Neural cell (in vitro differentiated cells): ENCODE measurements at regions not wholly inside any gene's neighbourhood (a gene's known extent, or its start where the extent isn't known, plus 50 kb on each side); places are given as distances from the start of the nearest gene placed in this dataset.

Experiments
- H2AFZ ChIP-seq: fragments of 200-600, 300-800 bp; sonication (generic), shearing (Covaris generic); 2 replicates; pipeline ENCODE4 v1.6.0; 2014; ENCODE audit warnings: low read depth, mild to moderate bottlenecking, antibody characterized with exemption, low read length, moderate library complexity
- H3F3A ChIP-seq: fragments of 200-600 bp; shearing (Covaris generic); 2 replicates; pipeline ENCODE4 v1.6.1; 2016; ENCODE audit warnings: mild to moderate bottlenecking, moderate library complexity, mixed read lengths, antibody characterized with exemption, low read length; ENCODE audit not compliant: insufficient read depth, poor library complexity, severe bottlenecking
- H3K27ac ChIP-seq: fragments of 200-600, 300-800 bp; sonication (generic), shearing (Covaris generic); 2 replicates; pipeline ENCODE4 v1.5.1; 2014; ENCODE audit warnings: mild to moderate bottlenecking, low read length, moderate library complexity
- H3K27me3 ChIP-seq: fragments of 300-800, 200-600 bp; sonication (generic), shearing (Covaris generic); 2 replicates; pipeline ENCODE4 v1.6.0; 2014; ENCODE audit warnings: mild to moderate bottlenecking, low read depth, low read length, moderate library complexity; ENCODE audit not compliant: insufficient read depth
- H3K36me3 ChIP-seq: fragments of 300-800, 200-600 bp; sonication (generic), shearing (Covaris generic); 2 replicates; pipeline ENCODE4 v1.5.1; 2014; ENCODE audit warnings: mild to moderate bottlenecking, antibody characterized with exemption, low read length, moderate library complexity; ENCODE audit not compliant: insufficient read depth
- H3K4me2 ChIP-seq: fragments of 300-800, 200-600 bp; sonication (generic), shearing (Covaris generic); 2 replicates; pipeline ENCODE4 v1.6.0; 2014; ENCODE audit warnings: mild to moderate bottlenecking, low read length
- H3K4me3 ChIP-seq: fragments of 300-800, 200-600 bp; sonication (generic), shearing (Covaris generic); 2 replicates; pipeline ENCODE4 v1.5.1; 2014; ENCODE audit warnings: mild to moderate bottlenecking, low read length, moderate library complexity
- H3K79me2 ChIP-seq: fragments of 200-600 bp; shearing (Covaris generic); replicated peaks from 2 replicates; pipeline ENCODE4 v1.6.0; 2014; ENCODE audit warnings: mild to moderate bottlenecking, low read length, moderate library complexity; ENCODE audit not compliant: insufficient read depth
- H3K9ac ChIP-seq: fragments of 300-800, 200-600 bp; sonication (generic), shearing (Covaris generic); 2 replicates; pipeline ENCODE4 v1.6.1; 2016; ENCODE audit warnings: mild to moderate bottlenecking, low read length, mixed read lengths
- H3K9me2 ChIP-seq: fragments of 200-600 bp; shearing (Covaris generic); 2 replicates; pipeline ENCODE4 v1.6.1; 2016; ENCODE audit warnings: mild to moderate bottlenecking, low read length, mixed read lengths; ENCODE audit not compliant: insufficient read depth
- H3K9me3 ChIP-seq: fragments of 200-600, 300-800 bp; sonication (generic), shearing (Covaris generic); 2 replicates; pipeline ENCODE4 v1.6.1; 2016; ENCODE audit warnings: mild to moderate bottlenecking, mixed run types, low read length, moderate library complexity, mixed read lengths
- H4K20me1 ChIP-seq: fragments of 200-600 bp; shearing (Covaris generic); 2 replicates; pipeline ENCODE4 v1.6.1; 2016; ENCODE audit warnings: mild to moderate bottlenecking, mixed run types; ENCODE audit not compliant: insufficient read depth
- EP300 ChIP-seq: fragments of 450-650 bp; conservative IDR thresholded peaks from 2 replicates; pipeline ENCODE4 v1.6.1; 2014; ENCODE audit warnings: antibody characterized with exemption, mild to moderate bottlenecking, moderate library complexity; ENCODE audit not compliant: poor library complexity, severe bottlenecking
- EZH2 ChIP-seq: fragments of 200-600, 300-800 bp; shearing (Covaris generic), sonication (generic); IDR thresholded peaks from 2 replicates; pipeline ENCODE4 v1.6.1; 2014; ENCODE audit warnings: antibody characterized with exemption, low read length, borderline replicate concordance, mild to moderate bottlenecking; ENCODE audit not compliant: insufficient read depth, poor library complexity, severe bottlenecking
- MXI1 ChIP-seq: fragments of 450-650 bp; conservative IDR thresholded peaks from 2 replicates; pipeline ENCODE4 v1.6.1; 2014; ENCODE audit warnings: antibody characterized with exemption, mild to moderate bottlenecking; ENCODE audit not compliant: poor library complexity, severe bottlenecking
- POLR2AphosphoS5 ChIP-seq: IDR thresholded peaks from 2 replicates; pipeline ENCODE4 v1.6.1; 2012
- RAD21 ChIP-seq: fragments of 450-650 bp; conservative IDR thresholded peaks from 2 replicates; pipeline ENCODE4 v1.6.1; 2014; ENCODE audit warnings: antibody characterized with exemption, mild to moderate bottlenecking, moderate library complexity
- SMC3 ChIP-seq: fragments of 450-650 bp; conservative IDR thresholded peaks from 2 replicates; pipeline ENCODE4 v1.6.1; 2014; ENCODE audit warnings: antibody characterized with exemption, mild to moderate bottlenecking, moderate library complexity; ENCODE audit not compliant: poor library complexity
- TAF1 ChIP-seq: IDR thresholded peaks from 2 replicates; pipeline ENCODE4 v1.6.1; 2012; ENCODE audit warnings: low read depth
- TF ChIP-seq, protein P1 (sequence below): fragments of 450-650 bp; IDR thresholded peaks from 2 replicates; pipeline ENCODE4 v1.5.1; 2014; ENCODE audit warnings: antibody characterized with exemption, mild to moderate bottlenecking, moderate library complexity; ENCODE audit not compliant: poor library complexity, severe bottlenecking
- TF ChIP-seq, protein P2 (sequence below): IDR thresholded peaks from 2 replicates; pipeline ENCODE4 v1.6.1; 2012; ENCODE audit warnings: borderline replicate concordance

DNA sequence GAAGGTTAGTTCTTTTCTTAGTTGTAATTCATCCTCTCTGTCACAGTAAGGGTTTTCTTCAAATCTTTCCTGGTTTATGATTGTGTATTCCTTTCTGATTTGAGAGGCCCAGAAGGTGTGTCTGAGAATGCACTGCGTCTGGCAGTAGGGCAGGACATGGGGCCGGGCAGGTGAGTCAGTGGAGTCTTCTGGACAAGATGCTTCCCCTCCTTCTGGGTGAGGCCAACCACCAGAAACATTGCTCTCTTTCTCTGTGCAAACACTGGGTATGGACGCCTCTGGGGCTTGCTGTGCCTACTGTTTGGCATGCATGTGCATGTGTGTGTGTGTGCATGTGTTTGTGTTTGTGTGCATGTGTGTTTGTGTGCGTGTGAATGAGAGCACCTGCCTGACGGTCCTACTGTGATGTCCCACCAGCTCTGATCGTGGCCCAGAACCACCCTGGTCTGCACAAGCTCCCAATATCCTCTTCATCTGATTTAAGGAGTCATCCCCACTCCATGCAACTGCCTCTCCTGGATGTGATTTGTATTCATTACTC is 93.2 kb upstream of the DLX2 start:
- no peak overlapping the region for H3K4me2 ChIP-seq
- H3K9me2 ChIP-seq = no peaks in the 10 kb centered on the region
- H3K79me2 ChIP-seq = no peaks in the 10 kb centered on the region
- no peaks in the 10 kb centered on the region for H3F3A ChIP-seq
- H3K4me3 ChIP-seq = no peak overlapping the region
- no peak overlapping the region for H3K9ac ChIP-seq
- no peak overlapping the region for H2AFZ ChIP-seq
- no peaks in the 10 kb centered on the region for H3K9me3 ChIP-seq
- no peaks in the 10 kb centered on the region for H3K36me3 ChIP-seq
- no peaks in the 10 kb centered on the region for H4K20me1 ChIP-seq
- H3K27ac ChIP-seq = no peak overlapping the region
- TF ChIP-seq, protein P1, sequence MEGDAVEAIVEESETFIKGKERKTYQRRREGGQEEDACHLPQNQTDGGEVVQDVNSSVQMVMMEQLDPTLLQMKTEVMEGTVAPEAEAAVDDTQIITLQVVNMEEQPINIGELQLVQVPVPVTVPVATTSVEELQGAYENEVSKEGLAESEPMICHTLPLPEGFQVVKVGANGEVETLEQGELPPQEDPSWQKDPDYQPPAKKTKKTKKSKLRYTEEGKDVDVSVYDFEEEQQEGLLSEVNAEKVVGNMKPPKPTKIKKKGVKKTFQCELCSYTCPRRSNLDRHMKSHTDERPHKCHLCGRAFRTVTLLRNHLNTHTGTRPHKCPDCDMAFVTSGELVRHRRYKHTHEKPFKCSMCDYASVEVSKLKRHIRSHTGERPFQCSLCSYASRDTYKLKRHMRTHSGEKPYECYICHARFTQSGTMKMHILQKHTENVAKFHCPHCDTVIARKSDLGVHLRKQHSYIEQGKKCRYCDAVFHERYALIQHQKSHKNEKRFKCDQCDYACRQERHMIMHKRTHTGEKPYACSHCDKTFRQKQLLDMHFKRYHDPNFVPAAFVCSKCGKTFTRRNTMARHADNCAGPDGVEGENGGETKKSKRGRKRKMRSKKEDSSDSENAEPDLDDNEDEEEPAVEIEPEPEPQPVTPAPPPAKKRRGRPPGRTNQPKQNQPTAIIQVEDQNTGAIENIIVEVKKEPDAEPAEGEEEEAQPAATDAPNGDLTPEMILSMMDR = no peak
- TF ChIP-seq, protein P2, sequence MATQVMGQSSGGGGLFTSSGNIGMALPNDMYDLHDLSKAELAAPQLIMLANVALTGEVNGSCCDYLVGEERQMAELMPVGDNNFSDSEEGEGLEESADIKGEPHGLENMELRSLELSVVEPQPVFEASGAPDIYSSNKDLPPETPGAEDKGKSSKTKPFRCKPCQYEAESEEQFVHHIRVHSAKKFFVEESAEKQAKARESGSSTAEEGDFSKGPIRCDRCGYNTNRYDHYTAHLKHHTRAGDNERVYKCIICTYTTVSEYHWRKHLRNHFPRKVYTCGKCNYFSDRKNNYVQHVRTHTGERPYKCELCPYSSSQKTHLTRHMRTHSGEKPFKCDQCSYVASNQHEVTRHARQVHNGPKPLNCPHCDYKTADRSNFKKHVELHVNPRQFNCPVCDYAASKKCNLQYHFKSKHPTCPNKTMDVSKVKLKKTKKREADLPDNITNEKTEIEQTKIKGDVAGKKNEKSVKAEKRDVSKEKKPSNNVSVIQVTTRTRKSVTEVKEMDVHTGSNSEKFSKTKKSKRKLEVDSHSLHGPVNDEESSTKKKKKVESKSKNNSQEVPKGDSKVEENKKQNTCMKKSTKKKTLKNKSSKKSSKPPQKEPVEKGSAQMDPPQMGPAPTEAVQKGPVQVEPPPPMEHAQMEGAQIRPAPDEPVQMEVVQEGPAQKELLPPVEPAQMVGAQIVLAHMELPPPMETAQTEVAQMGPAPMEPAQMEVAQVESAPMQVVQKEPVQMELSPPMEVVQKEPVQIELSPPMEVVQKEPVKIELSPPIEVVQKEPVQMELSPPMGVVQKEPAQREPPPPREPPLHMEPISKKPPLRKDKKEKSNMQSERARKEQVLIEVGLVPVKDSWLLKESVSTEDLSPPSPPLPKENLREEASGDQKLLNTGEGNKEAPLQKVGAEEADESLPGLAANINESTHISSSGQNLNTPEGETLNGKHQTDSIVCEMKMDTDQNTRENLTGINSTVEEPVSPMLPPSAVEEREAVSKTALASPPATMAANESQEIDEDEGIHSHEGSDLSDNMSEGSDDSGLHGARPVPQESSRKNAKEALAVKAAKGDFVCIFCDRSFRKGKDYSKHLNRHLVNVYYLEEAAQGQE = no peak
- TF ChIP-seq MXI1 = no peak
- TF ChIP-seq RAD21 = no peak
- TF ChIP-seq EP300 = no peak
- TF ChIP-seq EZH2 = no peak
- TF ChIP-seq TAF1 = no peak
- TF ChIP-seq POLR2AphosphoS5 = no peak
- TF ChIP-seq SMC3 = no peak
- no peaks in the 10 kb centered on the region for H3K27me3 ChIP-seq

DNA sequence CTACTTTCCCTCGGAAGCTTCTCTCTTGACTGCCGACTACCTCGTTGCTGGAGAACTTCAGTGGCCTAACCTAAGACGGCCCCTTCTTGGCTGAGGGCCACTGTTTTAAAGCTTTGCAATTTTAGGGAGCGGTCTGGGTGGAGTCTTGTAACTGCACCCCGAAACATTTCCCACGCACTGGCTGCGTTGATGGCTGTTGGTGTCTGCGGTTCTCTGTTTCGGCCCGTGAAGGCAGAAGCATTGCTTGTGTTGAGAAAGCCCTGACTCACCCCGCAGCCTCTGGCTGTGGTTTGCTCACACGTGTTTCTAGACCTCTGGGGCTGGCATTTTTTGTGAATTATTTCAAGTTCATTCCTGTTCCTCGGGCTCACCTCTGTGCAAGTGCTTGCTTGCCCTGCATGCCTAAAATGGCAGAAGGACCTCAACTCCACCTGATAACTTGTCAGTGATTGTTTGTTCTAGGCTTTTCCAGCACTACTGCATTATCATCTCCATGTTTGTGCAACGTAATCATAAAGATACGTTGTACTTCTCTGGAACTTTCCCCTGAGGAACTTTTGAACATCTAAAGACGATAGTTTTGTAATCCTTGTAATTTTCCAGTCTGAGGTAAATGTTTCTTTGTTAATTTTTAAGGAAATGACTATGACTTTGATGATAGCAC is 94.2 kb upstream of the DLX2 start:
- Histone ChIP-seq H3K4me3 (no peak overlapping the region), H3K27ac (no peak overlapping the region), H3K4me2 (no peak overlapping the region), H3F3A (no peaks in the 10 kb centered on the region), H3K9me2 (no peaks in the 10 kb centered on the region), H4K20me1 (no peaks in the 10 kb centered on the region), H3K27me3 (no peaks in the 10 kb centered on the region), H3K36me3 (no peaks in the 10 kb centered on the region), H2AFZ (no peak overlapping the region), H3K9ac (no peak overlapping the region), H3K79me2 (no peaks in the 10 kb centered on the region), H3K9me3 (no peaks in the 10 kb centered on the region)
- TF ChIP-seq RAD21 (no peak), EZH2 (no peak), TAF1 (no peak), POLR2AphosphoS5 (no peak), EP300 (no peak), MXI1 (no peak), SMC3 (no peak)
- TF ChIP-seq, protein P1 = no peak
- TF ChIP-seq, protein P2 = no peak
